ENCODE measurements at regions not wholly inside any gene's neighbourhood (a gene's known extent, or its start where the extent isn't known, plus 50 kb on each side); places are given as distances from the start of the nearest gene placed in this dataset.

GRCh38 chr5:60007729-60008128, 114.2 kb upstream of the PDE4D start:
- no peaks in the 10 kb centered on the region for H3K4me1 Mint-ChIP-seq
- 99 to 100% methylated on average over 1 to 2 of the region's 2 CpGs for WGBS, 2 experiments (ENCODE audit: insufficient coverage in 1 of 2, insufficient read length in 1 of 2)
- no peak overlapping the region for H3K27ac Mint-ChIP-seq
- no peak overlapping the region for H3K4me3 Mint-ChIP-seq
- Histone ChIP-seq H3K4me3 (ENCODE audit: low read length) (no peak overlapping the region), H3K27me3 (ENCODE audit: control insufficient read depth, insufficient read depth, low read length, poor library complexity, severe bottlenecking) (no peaks in the 10 kb centered on the region), H3K27ac (ENCODE audit: low read depth, low read length) (no peak overlapping the region), H3K4me1 (ENCODE audit: control insufficient read depth, insufficient read depth, low read length) (no peaks in the 10 kb centered on the region), H3K9ac (ENCODE audit: extremely low read depth, low read length, poor library complexity, severe bottlenecking) (no peak overlapping the region), H3K36me3 (ENCODE audit: control insufficient read depth, insufficient read depth, low read length) (no peaks in the 10 kb centered on the region), H3K9me3 (ENCODE audit: control insufficient read depth, low read length) (peaks cover 9% of the 10 kb centered on the region)
- no peaks in the 10 kb centered on the region for H3K27me3 Mint-ChIP-seq (ENCODE audit: insufficient read depth)
- DNase-seq: no peak
- no peaks in the 10 kb centered on the region for H3K9me3 Mint-ChIP-seq
- TF ChIP-seq CTCF (conservative IDR thresholded peaks at IDR 0.05): no peak
- H3K36me3 Mint-ChIP-seq (ENCODE audit: low read depth): no peaks in the 10 kb centered on the region

- Mint-ChIP-seq H3K27me3 (ENCODE audit: insufficient read depth) (no peaks in the 10 kb centered on the region), H3K36me3 (ENCODE audit: low read depth) (no peaks in the 10 kb centered on the region), H3K27ac (no peak overlapping the region), H3K9me3 (peaks cover 3% of the 10 kb centered on the region), H3K4me1 (no peaks in the 10 kb centered on the region), H3K4me3 (no peak overlapping the region)
- Histone ChIP-seq H3K4me1 (ENCODE audit: control insufficient read depth, insufficient read depth, low read length) (no peaks in the 10 kb centered on the region), H3K36me3 (ENCODE audit: control insufficient read depth, insufficient read depth, low read length) (no peaks in the 10 kb centered on the region), H3K27ac (ENCODE audit: low read depth, low read length) (no peak overlapping the region), H3K9ac (ENCODE audit: extremely low read depth, low read length, poor library complexity, severe bottlenecking) (no peak overlapping the region), H3K4me3 (ENCODE audit: low read length) (no peak overlapping the region), H3K9me3 (ENCODE audit: control insufficient read depth, low read length) (peaks cover 9% of the 10 kb centered on the region), H3K27me3 (ENCODE audit: control insufficient read depth, insufficient read depth, low read length, poor library complexity, severe bottlenecking) (no peaks in the 10 kb centered on the region)
- no peak for DNase-seq
- no peak for TF ChIP-seq CTCF (conservative IDR thresholded peaks at IDR 0.05)
- 88% methylated on average over 2 of the region's 2 CpGs; no CpG with 5 or more reads in 1 of the 2 experiments for WGBS, 2 experiments (ENCODE audit: insufficient coverage in 1 of 2, insufficient read length in 1 of 2)
These were observed 105.5 kb upstream of the PDE4D start for GRCh38 chr5:59999056-59999455.

GRCh38 chr5:59992206-59992605, 98.7 kb upstream of the PDE4D start:
- no peak overlapping the region for H3K9ac ChIP-seq (ENCODE audit: extremely low read depth, low read length, poor library complexity, severe bottlenecking)
- no peaks in the 10 kb centered on the region for H3K4me1 ChIP-seq (ENCODE audit: control insufficient read depth, insufficient read depth, low read length)
- no peak for DNase-seq
- Mint-ChIP-seq H3K27me3 (ENCODE audit: insufficient read depth) (peaks cover 1% of the 10 kb centered on the region), H3K36me3 (ENCODE audit: low read depth) (no peaks in the 10 kb centered on the region), H3K4me3 (no peak overlapping the region), H3K4me1 (no peaks in the 10 kb centered on the region), H3K27ac (no peak overlapping the region), H3K9me3 (no peaks in the 10 kb centered on the region)
- no peak for TF ChIP-seq CTCF (conservative IDR thresholded peaks at IDR 0.05)
- no peaks in the 10 kb centered on the region for H3K36me3 ChIP-seq (ENCODE audit: control insufficient read depth, insufficient read depth, low read length)
- H3K9me3 ChIP-seq (ENCODE audit: control insufficient read depth, low read length): no peaks in the 10 kb centered on the region
- H3K4me3 ChIP-seq (ENCODE audit: low read length): no peak overlapping the region
- 96 to 100% methylated on average over 2 to 3 of the region's 3 CpGs for WGBS, 2 experiments (ENCODE audit: insufficient coverage in 1 of 2, insufficient read length in 1 of 2)
- H3K27ac ChIP-seq (ENCODE audit: low read depth, low read length): no peak overlapping the region
- H3K27me3 ChIP-seq (ENCODE audit: control insufficient read depth, insufficient read depth, low read length, poor library complexity, severe bottlenecking): no peaks in the 10 kb centered on the region
